ENCODE measurements at regions not wholly inside any gene's neighbourhood (a gene's known extent, or its start where the extent isn't known, plus 50 kb on each side); places are given as distances from the start of the nearest gene placed in this dataset.
A peak's percentile ranks its signal among the peaks of the same experiment; 100 is the strongest.

DNA sequence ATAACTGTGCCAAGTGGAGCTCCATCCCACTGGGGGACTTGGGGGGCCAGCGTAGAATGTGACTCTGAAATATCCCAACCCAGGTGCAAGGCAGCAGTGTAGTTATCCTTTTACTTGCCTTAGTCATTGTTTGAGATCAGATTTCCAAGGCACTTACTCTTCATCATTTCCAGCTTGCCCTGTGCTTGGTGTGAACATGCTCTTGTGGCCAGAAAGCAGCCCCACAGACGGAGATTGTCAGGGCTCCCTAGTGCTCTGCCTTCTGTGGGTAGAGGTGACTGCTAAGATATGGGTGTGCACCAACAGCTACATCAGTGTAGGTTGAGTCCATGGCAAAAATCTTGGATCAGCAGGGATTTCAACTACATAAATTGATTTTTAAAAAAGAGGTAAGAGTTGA is 2010.0 kb upstream of the PIK3C3 start:
- Histone ChIP-seq H3K9me3 (ENCODE audit: low read depth) (no peaks in the 10 kb centered on the region), H3K27me3 (no peaks in the 10 kb centered on the region), H3K4me3 (no peak overlapping the region), H3K4me1 (ENCODE audit: low read depth) (peaks cover 5% of the 10 kb centered on the region), H3K27ac (no peak overlapping the region), H3K36me3 (no peaks in the 10 kb centered on the region)
- no peak for DNase-seq (ENCODE audit: low read depth in 1 of 2, low spot score in 1 of 2)
- TF ChIP-seq, protein P1, sequence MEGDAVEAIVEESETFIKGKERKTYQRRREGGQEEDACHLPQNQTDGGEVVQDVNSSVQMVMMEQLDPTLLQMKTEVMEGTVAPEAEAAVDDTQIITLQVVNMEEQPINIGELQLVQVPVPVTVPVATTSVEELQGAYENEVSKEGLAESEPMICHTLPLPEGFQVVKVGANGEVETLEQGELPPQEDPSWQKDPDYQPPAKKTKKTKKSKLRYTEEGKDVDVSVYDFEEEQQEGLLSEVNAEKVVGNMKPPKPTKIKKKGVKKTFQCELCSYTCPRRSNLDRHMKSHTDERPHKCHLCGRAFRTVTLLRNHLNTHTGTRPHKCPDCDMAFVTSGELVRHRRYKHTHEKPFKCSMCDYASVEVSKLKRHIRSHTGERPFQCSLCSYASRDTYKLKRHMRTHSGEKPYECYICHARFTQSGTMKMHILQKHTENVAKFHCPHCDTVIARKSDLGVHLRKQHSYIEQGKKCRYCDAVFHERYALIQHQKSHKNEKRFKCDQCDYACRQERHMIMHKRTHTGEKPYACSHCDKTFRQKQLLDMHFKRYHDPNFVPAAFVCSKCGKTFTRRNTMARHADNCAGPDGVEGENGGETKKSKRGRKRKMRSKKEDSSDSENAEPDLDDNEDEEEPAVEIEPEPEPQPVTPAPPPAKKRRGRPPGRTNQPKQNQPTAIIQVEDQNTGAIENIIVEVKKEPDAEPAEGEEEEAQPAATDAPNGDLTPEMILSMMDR (IDR thresholded peaks at IDR 0.05; ENCODE audit: low read depth, low read length), result no peak

DNA sequence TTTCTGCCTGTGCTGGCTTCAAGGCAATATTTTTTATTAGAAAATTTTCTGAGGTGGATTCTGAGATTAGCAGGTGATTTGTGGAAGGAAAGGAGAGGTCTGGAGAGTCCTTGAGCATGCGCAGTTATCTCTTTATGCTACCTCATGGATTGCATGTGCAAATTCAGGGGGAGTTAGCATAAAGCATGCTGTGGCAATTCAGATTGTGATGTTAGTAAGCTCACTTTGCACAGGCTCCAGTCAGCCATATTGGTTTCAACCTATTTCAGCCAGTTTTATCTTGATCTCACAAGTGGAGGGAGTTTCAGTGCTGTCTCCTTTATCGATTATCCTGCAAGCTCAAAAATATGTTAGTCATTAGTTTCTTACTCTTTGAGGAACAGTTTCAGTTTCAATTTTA is 2012.3 kb upstream of the PIK3C3 start:
- no peak overlapping the region for H3K27ac ChIP-seq

DNA sequence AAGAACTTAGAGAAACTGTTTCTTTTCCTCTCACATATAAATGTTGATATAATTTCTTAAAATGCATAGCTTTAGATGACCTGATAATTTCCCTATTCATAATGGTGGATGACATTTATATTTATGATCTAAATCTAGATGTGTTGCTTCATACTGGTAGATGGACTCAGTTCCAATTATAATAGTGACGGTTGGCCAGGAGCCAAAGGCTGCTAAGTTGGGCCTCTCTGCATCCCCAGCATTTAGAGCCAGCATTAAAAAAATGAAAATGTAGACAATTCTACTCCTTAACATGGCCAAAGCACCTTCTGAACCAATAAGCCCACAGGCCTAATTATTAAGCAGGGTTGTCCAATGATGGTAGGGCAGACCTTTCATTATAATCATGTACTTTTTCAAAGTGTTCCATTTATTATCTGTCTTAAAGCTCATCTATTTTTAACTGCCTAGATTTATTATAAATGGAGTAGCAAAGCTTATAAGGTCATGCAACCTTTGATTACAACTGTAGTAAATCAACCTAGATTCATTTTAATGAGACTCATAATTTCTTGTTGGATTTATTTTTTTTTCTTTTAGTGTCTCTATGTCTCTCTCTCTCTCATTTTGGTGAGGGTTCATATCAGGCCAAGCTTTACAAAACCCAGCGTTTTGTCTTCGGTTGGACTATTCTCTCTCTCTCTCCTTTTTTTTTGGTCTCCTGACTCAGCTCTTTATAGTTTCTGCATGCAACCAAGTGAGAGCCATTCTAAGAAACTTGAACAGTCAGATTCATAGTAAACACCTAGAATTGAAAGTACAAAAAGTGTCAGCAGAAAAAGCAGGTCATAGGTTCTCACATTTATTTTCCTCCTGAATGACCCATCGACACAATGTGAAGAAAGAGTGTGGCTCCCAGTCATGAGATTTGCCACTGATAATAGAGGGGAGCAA is 2016.1 kb upstream of the PIK3C3 start:
- Histone ChIP-seq H3K9me3 (ENCODE audit: low read depth) (no peaks in the 10 kb centered on the region), H3K4me1 (ENCODE audit: low read depth) (no peaks in the 10 kb centered on the region)

More for the DNA sequence above, 2012.3 kb upstream of the PIK3C3 start:
- H3K27me3 ChIP-seq, result no peaks in the 10 kb centered on the region
- H3K4me3 ChIP-seq, result no peak overlapping the region
- DNase-seq (ENCODE audit: low read depth in 1 of 2, low spot score in 1 of 2), result no peak
- no peaks in the 10 kb centered on the region for H3K36me3 ChIP-seq
- TF ChIP-seq, protein P1 (IDR thresholded peaks at IDR 0.05; ENCODE audit: low read depth, low read length), result no peak
- H3K4me1 ChIP-seq (ENCODE audit: low read depth), result peaks cover 5% of the 10 kb centered on the region
- H3K9me3 ChIP-seq (ENCODE audit: low read depth), result no peaks in the 10 kb centered on the region

DNA sequence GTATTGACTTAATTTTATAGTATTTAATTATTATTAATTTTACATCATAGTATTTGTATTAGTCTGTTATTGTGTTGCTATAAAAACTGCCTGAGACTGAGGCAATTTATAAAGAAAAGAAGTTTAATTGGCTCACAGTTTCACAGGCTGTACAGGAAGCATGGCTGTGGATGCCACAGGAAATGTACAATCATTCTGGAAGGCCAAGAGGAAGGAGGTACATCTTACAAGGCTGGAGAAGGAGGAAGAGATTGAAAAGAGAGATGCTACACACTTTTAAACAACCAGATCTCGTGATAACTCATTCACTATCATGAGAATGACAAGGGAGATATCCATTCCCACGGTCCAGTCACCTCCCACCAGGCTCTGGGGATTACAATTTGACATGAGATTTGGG is 2019.4 kb upstream of the PIK3C3 start:
- TF ChIP-seq, protein P1 (IDR thresholded peaks at IDR 0.05; ENCODE audit: low read depth, low read length), result no peak
- H3K27ac ChIP-seq, result no peak overlapping the region
- no peaks in the 10 kb centered on the region for H3K36me3 ChIP-seq
- no peaks in the 10 kb centered on the region for H3K27me3 ChIP-seq
- no peak overlapping the region for H3K4me3 ChIP-seq
- no peaks in the 10 kb centered on the region for H3K4me1 ChIP-seq (ENCODE audit: low read depth)
- no peak for DNase-seq (ENCODE audit: low read depth in 1 of 2, low spot score in 1 of 2)
- no peaks in the 10 kb centered on the region for H3K9me3 ChIP-seq (ENCODE audit: low read depth)

More for the DNA sequence above, 2016.1 kb upstream of the PIK3C3 start:
- no peaks in the 10 kb centered on the region for H3K36me3 ChIP-seq
- no peaks in the 10 kb centered on the region for H3K27me3 ChIP-seq
- DNase-seq (ENCODE audit: low read depth in 1 of 2, low spot score in 1 of 2), result peak in 1 of 2 donors; percentile 10
- H3K27ac ChIP-seq, result no peak overlapping the region
- TF ChIP-seq, protein P1 (IDR thresholded peaks at IDR 0.05; ENCODE audit: low read depth, low read length), result no peak
- no peak overlapping the region for H3K4me3 ChIP-seq

DNA sequence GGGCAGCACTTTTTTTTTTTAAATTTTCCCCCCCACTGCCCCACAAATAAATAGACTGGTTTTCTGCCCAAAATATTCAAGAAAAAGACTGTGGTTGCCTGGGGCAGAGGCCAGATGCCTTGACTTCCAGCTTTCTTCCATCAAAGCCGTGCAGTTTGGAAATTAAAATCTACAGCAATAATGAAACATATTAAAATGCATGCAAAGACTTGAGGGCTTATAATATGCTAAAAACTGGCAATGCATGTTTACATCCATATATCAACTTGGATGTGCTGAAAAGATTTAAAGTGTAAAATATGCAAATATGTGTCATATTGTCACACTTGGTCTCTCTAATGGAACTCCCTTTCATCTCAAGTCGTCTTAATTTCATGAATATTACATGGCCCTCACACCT is 2036.2 kb upstream of the PIK3C3 start:
- Histone ChIP-seq H3K36me3 (no peaks in the 10 kb centered on the region), H3K4me1 (ENCODE audit: low read depth) (no peaks in the 10 kb centered on the region), H3K4me3 (no peak overlapping the region), H3K27ac (no peak overlapping the region), H3K27me3 (no peaks in the 10 kb centered on the region), H3K9me3 (ENCODE audit: low read depth) (no peaks in the 10 kb centered on the region)
- TF ChIP-seq, protein P1 (IDR thresholded peaks at IDR 0.05; ENCODE audit: low read depth, low read length), result no peak
- DNase-seq (ENCODE audit: low read depth in 1 of 2, low spot score in 1 of 2), result no peak

Measured in cardiac muscle cell (in vitro differentiated cells and primary cell).